Body of pancreas (tissue), 4 donors: ENCODE measurements at regions not wholly inside any gene's neighbourhood (a gene's known extent, or its start where the extent isn't known, plus 50 kb on each side); places are given as distances from the start of the nearest gene placed in this dataset.
A peak's percentile ranks its signal among the peaks of the same experiment; 100 is the strongest.
"Not testable (repeated sequence)": the region's sequence is repeated elsewhere in the genome, so short reads cannot be mapped to it uniquely, and the experiment has no call there.

Experiments
- ATAC-seq: fragments of 150-250 bp; one replicate; pipeline ENCODE4 v1.9.1; 2016
- DNase-seq, 4 donors: peaks; one replicate each; pipeline ENCODE4 v3.0.0-alpha.2; 2019
- H3K27ac ChIP-seq, 4 donors: fragments of 200-600 bp; sonication (generic); 1 replicate in 3 of 4; 2 replicates in 1 of 4; pipeline versions ENCODE4 v1.5.1 to v1.6.1; 2016 to 2019; ENCODE audit warnings: mild to moderate bottlenecking in 1 of 4, mixed read lengths in 1 of 4, moderate library complexity in 1 of 4
- H3K27me3 ChIP-seq, 2 donors: fragments of 200-600 bp; sonication (generic); one replicate each; pipeline ENCODE4 v1.6.0; 2016; ENCODE audit warnings: mild to moderate bottlenecking in 1 of 2
- H3K36me3 ChIP-seq, 2 donors: fragments of 200-600 bp; sonication (generic); replicated peaks in 1 of 2; 2 replicates each; pipeline ENCODE4 v1.5.1; 2016; ENCODE audit warnings: low read depth in 2 of 2; ENCODE audit not compliant: insufficient read depth in 1 of 2
- H3K4me1 ChIP-seq: fragments of 200-600 bp; sonication (generic); one replicate; pipeline ENCODE4 v1.6.0; 2016
- H3K4me3 ChIP-seq, 2 donors: fragments of 200-600 bp; sonication (generic); 1 replicate in 1 of 2; 2 replicates in 1 of 2; pipeline ENCODE4 v1.5.1; 2016 to 2019
- H3K9me3 ChIP-seq, 3 donors: fragments of 200-600 bp; sonication (generic); 1 replicate in 2 of 3; 2 replicates in 1 of 3; pipeline ENCODE4 v1.5.1; 2016
- POLR2A ChIP-seq, 3 donors: fragments of 450-650 bp; IDR thresholded peaks; one replicate each; pipeline ENCODE4 v1.6.1; 2016; ENCODE audit warnings: antibody characterized with exemption in 3 of 3, mild to moderate bottlenecking in 2 of 3
- WGBS, 2 donors: methylation state at CpG; one replicate each; pipeline ENCODE4 v1.1.5; 2017; 5-methylcytosine and 5-hydroxymethylcytosine counted together
- intact Hi-C: fragments of 100-400 bp; cut with DNase I; formaldehyde crosslinking; loops from one replicate; pipeline ENCODE4 v1.15.1; 2023
- TF ChIP-seq, protein P1 (sequence below), 7 experiments: fragments of 450-650 bp in 4 of 7; fragments of 200-600 bp in 3 of 7; sonication (generic) in 3 of 7; IDR thresholded peaks; one replicate each; pipeline ENCODE4 v1.5.1; 2016 to 2019; ENCODE audit warnings: antibody characterized with exemption in 7 of 7

- H3K4me1 ChIP-seq: no peaks in the 10 kb centered on the region
- no peak overlapping the region for H3K27ac ChIP-seq
- H3K36me3 ChIP-seq: no peaks in the 10 kb centered on the region
- no peak for DNase-seq
- intact Hi-C loops: loop anchor here (10.0 kb wide), 1 partner anchor 215 kb away; no protein-coding TSS in a partner anchor
- no peak for TF ChIP-seq POLR2A (IDR thresholded peaks at IDR 0.05)
- TF ChIP-seq, protein P1, sequence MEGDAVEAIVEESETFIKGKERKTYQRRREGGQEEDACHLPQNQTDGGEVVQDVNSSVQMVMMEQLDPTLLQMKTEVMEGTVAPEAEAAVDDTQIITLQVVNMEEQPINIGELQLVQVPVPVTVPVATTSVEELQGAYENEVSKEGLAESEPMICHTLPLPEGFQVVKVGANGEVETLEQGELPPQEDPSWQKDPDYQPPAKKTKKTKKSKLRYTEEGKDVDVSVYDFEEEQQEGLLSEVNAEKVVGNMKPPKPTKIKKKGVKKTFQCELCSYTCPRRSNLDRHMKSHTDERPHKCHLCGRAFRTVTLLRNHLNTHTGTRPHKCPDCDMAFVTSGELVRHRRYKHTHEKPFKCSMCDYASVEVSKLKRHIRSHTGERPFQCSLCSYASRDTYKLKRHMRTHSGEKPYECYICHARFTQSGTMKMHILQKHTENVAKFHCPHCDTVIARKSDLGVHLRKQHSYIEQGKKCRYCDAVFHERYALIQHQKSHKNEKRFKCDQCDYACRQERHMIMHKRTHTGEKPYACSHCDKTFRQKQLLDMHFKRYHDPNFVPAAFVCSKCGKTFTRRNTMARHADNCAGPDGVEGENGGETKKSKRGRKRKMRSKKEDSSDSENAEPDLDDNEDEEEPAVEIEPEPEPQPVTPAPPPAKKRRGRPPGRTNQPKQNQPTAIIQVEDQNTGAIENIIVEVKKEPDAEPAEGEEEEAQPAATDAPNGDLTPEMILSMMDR (IDR thresholded peaks at IDR 0.05): no peak
- no peak for ATAC-seq
- no peaks in the 10 kb centered on the region for H3K9me3 ChIP-seq
- H3K4me3 ChIP-seq: no peak overlapping the region
- WGBS, 2 donors: 71 to 73% methylated on average over 3 of the region's 3 CpGs
- no peaks in the 10 kb centered on the region for H3K27me3 ChIP-seq
Observed at GRCh38 chr9:73089304-73089985, 62.2 kb upstream of the ANXA1 start.

DNA sequence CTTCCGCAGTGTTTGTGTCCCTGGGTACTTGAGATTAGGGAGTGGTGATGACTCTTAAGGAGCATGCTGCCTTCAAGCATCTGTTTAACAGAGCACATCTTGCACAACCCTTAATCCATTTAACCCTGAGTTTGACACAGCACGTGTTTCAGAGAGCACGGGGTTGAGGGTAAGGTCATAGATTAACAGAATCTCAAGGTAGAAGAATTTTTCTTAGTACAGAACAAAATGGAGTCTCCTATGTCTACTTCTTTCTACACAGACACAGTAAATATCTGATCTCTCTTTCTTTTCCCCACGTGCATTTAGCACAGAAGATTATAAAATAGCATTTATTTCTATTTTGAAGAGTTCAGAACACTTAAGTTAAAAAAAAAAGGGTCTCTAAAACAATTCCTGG, 63.8 kb upstream of the ANXA1 start:
- WGBS, 2 donors: 41 to 58% methylated on average over 3 of the region's 4 CpGs
- H3K9me3 ChIP-seq, H3K27ac ChIP-seq, H3K4me3 ChIP-seq, H3K36me3 ChIP-seq, ATAC-seq, H3K27me3 ChIP-seq, DNase-seq, H3K4me1 ChIP-seq: not testable (repeated sequence)
- intact Hi-C loops: loop anchor here (10.0 kb wide), 1 partner anchor 213 kb away; no protein-coding TSS in a partner anchor

DNA sequence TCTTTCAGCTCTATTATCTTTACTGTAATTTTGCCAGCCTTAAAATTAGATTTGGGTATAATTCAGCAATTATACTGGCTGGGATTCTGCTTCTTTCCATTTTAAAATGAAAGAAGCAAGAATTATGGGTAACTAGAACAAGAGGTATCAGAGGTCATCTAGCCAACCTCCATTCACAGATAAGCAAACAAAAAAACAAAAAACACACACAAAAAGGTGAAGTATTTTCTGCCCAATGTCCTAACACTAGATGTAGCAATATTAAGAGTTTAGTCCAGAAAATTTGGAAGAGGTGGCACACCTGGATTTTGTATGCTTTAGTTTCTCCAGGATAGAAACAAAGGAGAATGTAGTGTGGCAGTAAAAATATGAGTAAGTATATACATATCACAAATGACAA, 68.1 kb upstream of the ANXA1 start:
- no peaks in the 10 kb centered on the region for H3K9me3 ChIP-seq
- no peaks in the 10 kb centered on the region for H3K27me3 ChIP-seq
- intact Hi-C loops: loop anchor here (10.0 kb wide), 1 partner anchor 209 kb away; no protein-coding TSS in a partner anchor
- TF ChIP-seq POLR2A (IDR thresholded peaks at IDR 0.05): no peak
- TF ChIP-seq, protein P1 (IDR thresholded peaks at IDR 0.05): no peak
- H3K36me3 ChIP-seq: no peaks in the 10 kb centered on the region
- no peak overlapping the region for H3K4me3 ChIP-seq
- H3K4me1 ChIP-seq: no peaks in the 10 kb centered on the region
- ATAC-seq: no peak
- H3K27ac ChIP-seq: no peak overlapping the region
- no peak for DNase-seq

DNA sequence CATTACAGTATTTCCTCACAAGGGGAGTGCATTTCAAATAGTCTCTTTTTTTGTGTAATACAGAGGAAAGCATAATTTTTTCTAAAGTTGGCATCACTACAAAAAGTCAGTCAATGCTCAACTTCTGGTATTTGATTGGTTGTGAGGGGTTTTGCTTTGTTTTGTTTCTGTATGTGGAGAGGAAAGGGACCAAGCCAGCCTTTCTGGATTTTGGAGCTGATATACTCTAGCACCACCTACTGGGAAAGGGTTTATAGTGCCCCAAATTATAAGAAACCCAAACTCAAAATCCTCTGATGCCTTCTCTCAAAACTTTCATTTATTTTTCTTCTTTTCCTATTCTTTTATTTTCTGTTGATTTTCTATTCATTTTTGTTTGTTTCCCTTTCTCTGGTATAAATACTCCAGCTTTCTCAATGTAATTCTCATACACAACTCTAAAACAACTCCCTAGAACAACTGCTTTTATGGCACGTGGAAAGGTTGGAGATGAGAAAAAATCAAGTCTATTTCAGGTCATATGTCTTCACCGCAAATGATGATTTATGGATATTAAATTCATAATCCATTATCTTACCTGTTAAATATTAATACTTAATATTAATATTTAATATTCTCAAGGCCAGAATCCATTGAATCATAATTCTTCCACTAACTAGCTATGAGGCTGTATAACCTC, 69.5 kb upstream of the ANXA1 start:
- ATAC-seq (peak; percentile 68), DNase-seq (peak in 3 of 4 donors; percentile 18 to 34 (median 19))
- no peaks in the 10 kb centered on the region for H3K27me3 ChIP-seq
- WGBS, 2 donors: 35 to 42% methylated on average over 2 of the region's 2 CpGs
- H3K4me3 ChIP-seq: no peak overlapping the region
- no peaks in the 10 kb centered on the region for H3K36me3 ChIP-seq
- H3K4me1 ChIP-seq: no peaks in the 10 kb centered on the region
- H3K9me3 ChIP-seq: no peaks in the 10 kb centered on the region
- intact Hi-C loops: loop anchor here (10.0 kb wide), 1 partner anchor 207 kb away; no protein-coding TSS in a partner anchor
- no peak overlapping the region for H3K27ac ChIP-seq
- TF ChIP-seq, protein P1 (IDR thresholded peaks at IDR 0.05): peak; percentile 49 to 86 (median 78)
- TF ChIP-seq POLR2A (IDR thresholded peaks at IDR 0.05): no peak

GRCh38 chr9:73080110-73080694, 71.5 kb upstream of the ANXA1 start:
- H3K9me3 ChIP-seq: no peaks in the 10 kb centered on the region
- DNase-seq (no peak), ATAC-seq (no peak)
- no peaks in the 10 kb centered on the region for H3K36me3 ChIP-seq
- H3K4me3 ChIP-seq: no peak overlapping the region
- H3K4me1 ChIP-seq: no peaks in the 10 kb centered on the region
- TF ChIP-seq, protein P1 (IDR thresholded peaks at IDR 0.05): no peak
- TF ChIP-seq POLR2A (IDR thresholded peaks at IDR 0.05): no peak
- H3K27ac ChIP-seq: no peak overlapping the region
- H3K27me3 ChIP-seq: no peaks in the 10 kb centered on the region
- intact Hi-C loops: loop anchor here (10.0 kb wide), 1 partner anchor 205 kb away; no protein-coding TSS in a partner anchor
- WGBS, 2 donors: 69 to 70% methylated on average over 3 of the region's 3 CpGs
